Neural progenitor cell (in vitro differentiated cells): ENCODE measurements at regions not wholly inside any gene's neighbourhood (a gene's known extent, or its start where the extent isn't known, plus 50 kb on each side); places are given as distances from the start of the nearest gene placed in this dataset.
"Not testable (repeated sequence)": the region's sequence is repeated elsewhere in the genome, so short reads cannot be mapped to it uniquely, and the experiment has no call there.

ENCODE experiments used
- DNase-seq: peaks from one replicate; pipeline ENCODE4 v3.0.0-alpha.2; 2016; ENCODE audit warnings: low spot score
- H2AFZ ChIP-seq: fragments of 200-600 bp; sonication (generic); replicated peaks from 2 replicates; pipeline ENCODE4 v1.6.1; 2016; ENCODE audit warnings: antibody characterized with exemption
- H3F3A ChIP-seq: fragments of 200-600 bp; sonication (generic); 2 replicates; pipeline ENCODE4 v1.6.1; 2016; ENCODE audit warnings: antibody characterized with exemption, low read depth
- H3K27ac ChIP-seq: fragments of 200-600 bp; sonication (generic); 2 replicates; pipeline ENCODE4 v1.5.1; 2016; ENCODE audit warnings: mild to moderate bottlenecking
- H3K27me3 ChIP-seq: fragments of 200-600 bp; sonication (generic); 2 replicates; pipeline ENCODE4 v1.6.1; 2016; ENCODE audit warnings: mild to moderate bottlenecking, moderate library complexity
- H3K36me3 ChIP-seq: fragments of 200-600 bp; sonication (generic); 2 replicates; pipeline ENCODE4 v1.5.1; 2016
- H3K4me1 ChIP-seq: fragments of 200-600 bp; sonication (generic); 2 replicates; pipeline ENCODE4 v1.6.1; 2016; ENCODE audit warnings: mixed run types
- H3K4me2 ChIP-seq: fragments of 200-600 bp; sonication (generic); 2 replicates; pipeline ENCODE4 v1.6.1; 2016
- H3K4me3 ChIP-seq: fragments of 200-600 bp; sonication (generic); 2 replicates; pipeline ENCODE4 v1.5.1; 2016
- H3K79me2 ChIP-seq: fragments of 200-600 bp; sonication (generic); 2 replicates; pipeline ENCODE4 v1.6.1; 2016; ENCODE audit warnings: low read depth
- H3K9ac ChIP-seq: fragments of 200-600 bp; sonication (generic); 2 replicates; pipeline ENCODE4 v1.6.1; 2016
- H3K9me3 ChIP-seq: fragments of 200-600 bp; sonication (generic); 2 replicates; pipeline ENCODE4 v1.5.1; 2016; ENCODE audit warnings: low read depth
- H4K20me1 ChIP-seq: fragments of 200-600 bp; sonication (generic); 2 replicates; pipeline ENCODE4 v1.6.1; 2016; ENCODE audit warnings: low read depth
- H3K27ac Mint-ChIP-seq: 3 replicates; pipeline ENCODE4 v1.8.0; 2021; ENCODE audit warnings: mixed read lengths
- H3K27me3 Mint-ChIP-seq: 2 replicates; pipeline ENCODE4 v1.8.0; 2022; ENCODE audit warnings: low read depth, mild to moderate bottlenecking, inconsistent platforms, moderate library complexity, mixed read lengths; ENCODE audit not compliant: insufficient read depth
- H3K36me3 Mint-ChIP-seq: 3 replicates; pipeline ENCODE4 v1.8.0; 2021; ENCODE audit warnings: mixed read lengths
- H3K4me1 Mint-ChIP-seq: 3 replicates; pipeline ENCODE4 v1.8.0; 2021; ENCODE audit warnings: mixed read lengths
- H3K4me3 Mint-ChIP-seq: 3 replicates; pipeline ENCODE4 v1.8.0; 2021; ENCODE audit warnings: mild to moderate bottlenecking, moderate library complexity, mixed read lengths
- H3K9me3 Mint-ChIP-seq: 3 replicates; pipeline ENCODE4 v1.8.0; 2020; ENCODE audit warnings: mixed read lengths
- CTCF ChIP-seq: fragments of 200-600 bp; sonication (generic); IDR thresholded peaks from 2 replicates; pipeline ENCODE4 v1.5.1; 2017; ENCODE audit warnings: antibody characterized with exemption, mild to moderate bottlenecking
- EZH2 ChIP-seq: fragments of 200-600 bp; sonication (generic); IDR thresholded peaks from 2 replicates; pipeline ENCODE4 v1.6.1; 2017; ENCODE audit warnings: antibody characterized with exemption, mild to moderate bottlenecking, moderate library complexity
- EZH2phosphoT487 ChIP-seq: fragments of 200-600 bp; sonication (generic); IDR thresholded peaks from 2 replicates; pipeline ENCODE4 v1.6.1; 2017; ENCODE audit warnings: antibody characterized with exemption

- Mint-ChIP-seq H3K27ac (no peak overlapping the region), H3K4me1 (no peaks in the 10 kb centered on the region), H3K36me3 (peaks cover 2% of the 10 kb centered on the region), H3K27me3 (peaks cover 3% of the 10 kb centered on the region), H3K9me3 (peaks cover 2% of the 10 kb centered on the region), H3K4me3 (no peak overlapping the region)
- no peak for DNase-seq
- no peaks in the 10 kb centered on the region for H3K4me1 ChIP-seq
- H4K20me1 ChIP-seq = no peaks in the 10 kb centered on the region
- H3K9ac ChIP-seq = no peak overlapping the region
- H3K27ac ChIP-seq = no peak overlapping the region
- H3F3A ChIP-seq = no peaks in the 10 kb centered on the region
- no peaks in the 10 kb centered on the region for H3K27me3 ChIP-seq
- H3K79me2 ChIP-seq = no peaks in the 10 kb centered on the region
- TF ChIP-seq EZH2 = no peak
- no peak for TF ChIP-seq EZH2phosphoT487
- no peak for TF ChIP-seq CTCF
- no peaks in the 10 kb centered on the region for H3K36me3 ChIP-seq
- H3K4me2 ChIP-seq = no peak overlapping the region
- H3K4me3 ChIP-seq = no peak overlapping the region
- H3K9me3 ChIP-seq = no peaks in the 10 kb centered on the region
- no peak overlapping the region for H2AFZ ChIP-seq
These were observed 80.5 kb upstream of the OSBPL11 start for GRCh38 chr3:125675791-125676190.

GRCh38 chr3:125679258-125679657 lies 84.0 kb upstream of the OSBPL11 start:
- TF ChIP-seq EZH2phosphoT487 (no peak), EZH2 (no peak), CTCF (no peak)
- H3K27ac Mint-ChIP-seq = peak overlapping the region; percentile 46
- peaks cover 21% of the 10 kb centered on the region for H3K4me1 Mint-ChIP-seq

GRCh38 chr3:125681146-125681545 lies 85.8 kb upstream of the OSBPL11 start:
- Histone ChIP-seq H3K9ac (no peak overlapping the region), H3K4me2 (no peak overlapping the region), H3K27ac (no peak overlapping the region), H3K4me3 (no peak overlapping the region), H3K27me3 (no peaks in the 10 kb centered on the region), H3K79me2 (no peaks in the 10 kb centered on the region), H2AFZ (no peak overlapping the region), H4K20me1 (no peaks in the 10 kb centered on the region), H3F3A (no peaks in the 10 kb centered on the region), H3K36me3 (no peaks in the 10 kb centered on the region), H3K4me1 (no peaks in the 10 kb centered on the region), H3K9me3 (no peaks in the 10 kb centered on the region)
- peaks cover 25% of the 10 kb centered on the region for H3K4me1 Mint-ChIP-seq
- no peaks in the 10 kb centered on the region for H3K36me3 Mint-ChIP-seq
- no peak overlapping the region for H3K27ac Mint-ChIP-seq
- DNase-seq = no peak
- TF ChIP-seq EZH2phosphoT487 = no peak
- no peak for TF ChIP-seq EZH2
- TF ChIP-seq CTCF = no peak
- H3K9me3 Mint-ChIP-seq = no peaks in the 10 kb centered on the region
- H3K4me3 Mint-ChIP-seq = no peak overlapping the region
- peaks cover 10% of the 10 kb centered on the region for H3K27me3 Mint-ChIP-seq

More at GRCh38 chr3:125679258-125679657, 84.0 kb upstream of the OSBPL11 start:
- no peak for DNase-seq
- H3K4me3 ChIP-seq = no peak overlapping the region
- H3K27ac ChIP-seq = no peak overlapping the region
- H3F3A ChIP-seq = no peaks in the 10 kb centered on the region
- H3K27me3 ChIP-seq = no peaks in the 10 kb centered on the region
- H4K20me1 ChIP-seq = no peaks in the 10 kb centered on the region
- no peaks in the 10 kb centered on the region for H3K36me3 ChIP-seq
- no peak overlapping the region for H3K4me3 Mint-ChIP-seq
- no peaks in the 10 kb centered on the region for H3K79me2 ChIP-seq
- H3K27me3 Mint-ChIP-seq = peaks cover 5% of the 10 kb centered on the region
- H3K36me3 Mint-ChIP-seq = no peaks in the 10 kb centered on the region
- no peak overlapping the region for H2AFZ ChIP-seq
- H3K9ac ChIP-seq = no peak overlapping the region
- no peak overlapping the region for H3K4me2 ChIP-seq
- H3K9me3 Mint-ChIP-seq = no peaks in the 10 kb centered on the region
- H3K4me1 ChIP-seq = no peaks in the 10 kb centered on the region
- H3K9me3 ChIP-seq = no peaks in the 10 kb centered on the region

GRCh38 chr3:125681906-125682305 lies 86.6 kb upstream of the OSBPL11 start:
- H3K79me2 ChIP-seq, H3K27ac Mint-ChIP-seq, H4K20me1 ChIP-seq, H3K4me1 ChIP-seq, H2AFZ ChIP-seq, H3K4me2 ChIP-seq, H3K27me3 ChIP-seq, H3F3A ChIP-seq, H3K4me3 Mint-ChIP-seq, H3K36me3 Mint-ChIP-seq, DNase-seq, H3K9me3 ChIP-seq, H3K27ac ChIP-seq, H3K4me3 ChIP-seq, H3K36me3 ChIP-seq, H3K9me3 Mint-ChIP-seq, H3K9ac ChIP-seq: not testable (repeated sequence)
- Mint-ChIP-seq H3K4me1 (peaks cover 25% of the 10 kb centered on the region), H3K27me3 (peaks cover 10% of the 10 kb centered on the region)

GRCh38 chr3:125682610-125683009 lies 87.3 kb upstream of the OSBPL11 start:
- H3F3A ChIP-seq, H3K9me3 ChIP-seq, H3K27ac ChIP-seq, H3K79me2 ChIP-seq, H3K4me3 Mint-ChIP-seq, H3K9ac ChIP-seq, H3K36me3 ChIP-seq, H4K20me1 ChIP-seq, H3K4me1 ChIP-seq, H3K4me2 ChIP-seq, H3K27me3 ChIP-seq, DNase-seq, H3K36me3 Mint-ChIP-seq, H2AFZ ChIP-seq, H3K4me3 ChIP-seq, H3K9me3 Mint-ChIP-seq: not testable (repeated sequence)
- peaks cover 25% of the 10 kb centered on the region for H3K4me1 Mint-ChIP-seq
- peak overlapping the region; percentile 42 for H3K27ac Mint-ChIP-seq
- peaks cover 12% of the 10 kb centered on the region for H3K27me3 Mint-ChIP-seq
